Hematopoietic multipotent progenitor cell treated with erythropoietin and hydrocortisone succinate and interleukin-3 and kit ligand, for 6 days (in vitro differentiated cells): ENCODE measurements at regions not wholly inside any gene's neighbourhood (a gene's known extent, or its start where the extent isn't known, plus 50 kb on each side); places are given as distances from the start of the nearest gene placed in this dataset.
"Not testable (repeated sequence)": the region's sequence is repeated elsewhere in the genome, so short reads cannot be mapped to it uniquely, and the experiment has no call there.

Source experiments
- DNase-seq: peaks from one replicate; pipeline ENCODE4 v3.0.0-alpha.2; 2015

GRCh38 chr6:86205980-86206379 is 563.3 kb upstream of the SYNCRIP start:
- DNase-seq, result no peak

GRCh38 chr6:86203044-86203443 is 560.4 kb upstream of the SYNCRIP start:
- no peak for DNase-seq

- no peak for DNase-seq
These were observed 551.1 kb upstream of the SYNCRIP start for GRCh38 chr6:86193821-86194220.

GRCh38 chr6:86192123-86192522 is 549.4 kb upstream of the SYNCRIP start:
- peak; percentile 51 for DNase-seq

- peak; percentile 7 for DNase-seq
These were observed 532.5 kb upstream of the SYNCRIP start for GRCh38 chr6:86175149-86175548.

- no peak for DNase-seq
These were observed 512.2 kb upstream of the SYNCRIP start for GRCh38 chr6:86154852-86155251.

- DNase-seq, result no peak
These were observed 510.8 kb upstream of the SYNCRIP start for GRCh38 chr6:86153521-86153920.

GRCh38 chr6:86152546-86152945 is 509.9 kb upstream of the SYNCRIP start:
- no peak for DNase-seq

- no peak for DNase-seq
These were observed 505.9 kb upstream of the SYNCRIP start for GRCh38 chr6:86148586-86148985.

- no peak for DNase-seq
These were observed 505.2 kb upstream of the SYNCRIP start for GRCh38 chr6:86147859-86148258.

GRCh38 chr6:86147311-86147710 is 504.6 kb upstream of the SYNCRIP start:
- DNase-seq, result no peak

GRCh38 chr6:86146751-86147150 is 504.1 kb upstream of the SYNCRIP start:
- DNase-seq, result not testable (repeated sequence)

GRCh38 chr6:86142326-86142725 is 499.6 kb upstream of the SYNCRIP start:
- no peak for DNase-seq

GRCh38 chr6:86128130-86128814 is 485.6 kb upstream of the SYNCRIP start:
- DNase-seq, result no peak

- DNase-seq, result no peak
These were observed 479.4 kb upstream of the SYNCRIP start for GRCh38 chr6:86122086-86122485.

GRCh38 chr6:86118271-86118670 is 475.6 kb upstream of the SYNCRIP start:
- DNase-seq, result no peak

- DNase-seq, result no peak
These were observed 465.3 kb upstream of the SYNCRIP start for GRCh38 chr6:86107985-86108384.

GRCh38 chr6:86087954-86088353 is 445.3 kb upstream of the SYNCRIP start:
- no peak for DNase-seq

GRCh38 chr6:86079938-86080337 is 437.3 kb upstream of the SYNCRIP start:
- DNase-seq, result no peak

GRCh38 chr6:86070151-86070550 is 427.5 kb upstream of the SYNCRIP start:
- no peak for DNase-seq

GRCh38 chr6:86065002-86065401 is 422.3 kb upstream of the SYNCRIP start:
- DNase-seq, result not testable (repeated sequence)

- not testable (repeated sequence) for DNase-seq
These were observed 414.8 kb upstream of the SYNCRIP start for GRCh38 chr6:86057293-86057980.

GRCh38 chr6:86045038-86045437 is 402.4 kb upstream of the SYNCRIP start:
- no peak for DNase-seq

- no peak for DNase-seq
These were observed 399.5 kb upstream of the SYNCRIP start for GRCh38 chr6:86042214-86042613.

GRCh38 chr6:86031713-86032112 is 389.0 kb upstream of the SYNCRIP start:
- no peak for DNase-seq
